ENCODE measurements at regions not wholly inside any gene's neighbourhood (a gene's known extent, or its start where the extent isn't known, plus 50 kb on each side); places are given as distances from the start of the nearest gene placed in this dataset.
"Not testable (repeated sequence)": the region's sequence is repeated elsewhere in the genome, so short reads cannot be mapped to it uniquely, and the experiment has no call there.

- ATAC-seq (ENCODE audit: low FRiP score) (no peak), DNase-seq (no peak)
- Histone ChIP-seq H3K4me3 (ENCODE audit: low read length in 2 of 2) (peak overlapping the region in 1 of 2 donors; percentile 51), H3K4me1 (ENCODE audit: control insufficient read depth in 1 of 2, insufficient read depth in 2 of 2, low read length in 2 of 2) (peaks cover 2 to 6% of the 10 kb centered on the region in 2 donors), H3K9me3 (ENCODE audit: control insufficient read depth, low read length) (no peaks in the 10 kb centered on the region), H3K27me3 (ENCODE audit: control insufficient read depth in 1 of 2, insufficient read depth in 2 of 2, low read length in 1 of 2) (no peaks in the 10 kb centered on the region), H3K27ac (ENCODE audit: low read depth in 1 of 2, low read length in 2 of 2) (no peak overlapping the region), H3K36me3 (ENCODE audit: control insufficient read depth in 1 of 2, insufficient read depth in 2 of 2, low read length in 1 of 2) (peaks cover 0 to 2% of the 10 kb centered on the region in 2 donors)
- intact Hi-C loops (cut with DNase I), result no loop called here
- WGBS, 2 donors, result 80 to 82% methylated on average over 1 of the region's 1 CpG
These were observed 177.3 kb upstream of the ADAMTSL1 start for GRCh38 chr9:18296702-18297055.

DNA sequence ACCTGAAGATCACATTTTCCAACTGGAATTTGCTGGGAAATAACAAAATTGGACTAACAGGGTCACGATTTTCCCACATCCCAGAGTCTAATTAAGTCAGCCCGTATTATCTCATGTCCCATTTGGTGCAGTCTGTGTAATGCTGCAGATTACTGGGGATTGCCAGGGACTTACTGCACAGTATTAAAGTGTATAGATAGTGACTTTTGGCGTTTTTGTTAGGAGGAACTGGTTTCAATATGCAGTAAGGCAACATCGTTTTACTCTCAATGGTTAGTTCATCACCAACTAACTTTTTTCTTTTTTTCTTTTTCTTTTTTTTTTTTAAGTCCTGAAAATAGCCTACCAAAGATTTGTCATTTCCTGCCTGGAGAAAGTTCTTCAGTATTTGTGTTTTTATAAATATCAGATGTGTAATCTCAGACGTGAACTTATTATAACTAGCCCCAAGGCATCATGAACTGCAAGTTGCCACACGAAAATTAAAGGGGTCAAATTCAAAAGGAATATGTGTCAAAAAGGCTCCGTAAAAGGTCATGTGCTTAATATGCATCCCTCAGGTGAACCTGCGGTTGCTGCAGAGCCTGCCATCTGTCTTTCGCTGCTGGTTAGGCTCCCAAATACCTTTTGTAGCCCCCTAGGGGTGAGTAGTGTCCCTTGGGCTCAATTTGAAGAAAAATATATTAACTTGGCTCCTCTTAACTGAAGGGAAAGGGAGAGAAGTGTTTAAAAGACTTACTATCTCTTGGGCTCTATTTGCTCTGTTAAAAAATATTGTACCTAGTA, 176.7 kb upstream of the ADAMTSL1 start:
- WGBS, 2 donors, result 13 to 14% methylated on average over 9 of the region's 9 CpGs
- Histone ChIP-seq H3K27me3 (ENCODE audit: control insufficient read depth in 1 of 2, insufficient read depth in 2 of 2, low read length in 1 of 2) (no peaks in the 10 kb centered on the region), H3K36me3 (ENCODE audit: control insufficient read depth in 1 of 2, insufficient read depth in 2 of 2, low read length in 1 of 2) (no peaks in the 10 kb centered on the region), H3K27ac (ENCODE audit: low read depth in 1 of 2, low read length in 2 of 2) (peak overlapping the region in 1 of 2 donors; percentile 9), H3K4me1 (ENCODE audit: control insufficient read depth in 1 of 2, insufficient read depth in 2 of 2, low read length in 2 of 2) (peaks cover 2 to 6% of the 10 kb centered on the region in 2 donors), H3K9me3 (ENCODE audit: control insufficient read depth, low read length) (no peaks in the 10 kb centered on the region), H3K4me3 (ENCODE audit: low read length in 2 of 2) (peak overlapping the region; percentile 32 to 51)
- DNase-seq (no peak), ATAC-seq (ENCODE audit: low FRiP score) (peak; percentile 68)
- intact Hi-C loops (cut with DNase I), result no loop called here

DNA sequence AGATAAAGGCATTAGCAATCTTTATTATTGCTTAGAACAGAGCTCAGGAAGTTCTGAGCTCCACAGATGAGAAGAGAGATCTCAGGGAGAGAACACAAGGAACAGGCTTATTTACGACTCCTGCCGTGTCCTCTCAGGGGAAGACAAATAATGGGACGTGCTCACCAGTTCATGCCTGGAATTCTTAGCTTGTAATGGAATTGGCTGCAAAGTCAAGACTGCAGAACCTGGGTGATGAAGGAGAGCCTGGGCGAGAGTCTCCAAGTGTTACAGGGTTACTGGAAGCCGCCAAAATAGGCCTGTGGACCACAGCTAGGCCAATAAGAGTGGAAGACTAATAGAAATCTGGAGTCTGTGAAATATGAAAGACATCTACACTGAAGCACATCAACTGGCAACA, 174.5 kb upstream of the ADAMTSL1 start:
- DNase-seq (no peak), ATAC-seq (ENCODE audit: low FRiP score) (no peak)
- Histone ChIP-seq H3K27me3 (ENCODE audit: control insufficient read depth in 1 of 2, insufficient read depth in 2 of 2, low read length in 1 of 2) (no peaks in the 10 kb centered on the region), H3K4me3 (ENCODE audit: low read length in 2 of 2) (no peak overlapping the region), H3K9me3 (ENCODE audit: control insufficient read depth, low read length) (no peaks in the 10 kb centered on the region), H3K36me3 (ENCODE audit: control insufficient read depth in 1 of 2, insufficient read depth in 2 of 2, low read length in 1 of 2) (no peaks in the 10 kb centered on the region), H3K4me1 (ENCODE audit: control insufficient read depth in 1 of 2, insufficient read depth in 2 of 2, low read length in 2 of 2) (peaks cover 2 to 6% of the 10 kb centered on the region in 2 donors), H3K27ac (ENCODE audit: low read depth in 1 of 2, low read length in 2 of 2) (no peak overlapping the region)
- intact Hi-C loops (cut with DNase I), result no loop called here
- WGBS, 2 donors, result 82 to 92% methylated on average over 5 of the region's 5 CpGs

DNA sequence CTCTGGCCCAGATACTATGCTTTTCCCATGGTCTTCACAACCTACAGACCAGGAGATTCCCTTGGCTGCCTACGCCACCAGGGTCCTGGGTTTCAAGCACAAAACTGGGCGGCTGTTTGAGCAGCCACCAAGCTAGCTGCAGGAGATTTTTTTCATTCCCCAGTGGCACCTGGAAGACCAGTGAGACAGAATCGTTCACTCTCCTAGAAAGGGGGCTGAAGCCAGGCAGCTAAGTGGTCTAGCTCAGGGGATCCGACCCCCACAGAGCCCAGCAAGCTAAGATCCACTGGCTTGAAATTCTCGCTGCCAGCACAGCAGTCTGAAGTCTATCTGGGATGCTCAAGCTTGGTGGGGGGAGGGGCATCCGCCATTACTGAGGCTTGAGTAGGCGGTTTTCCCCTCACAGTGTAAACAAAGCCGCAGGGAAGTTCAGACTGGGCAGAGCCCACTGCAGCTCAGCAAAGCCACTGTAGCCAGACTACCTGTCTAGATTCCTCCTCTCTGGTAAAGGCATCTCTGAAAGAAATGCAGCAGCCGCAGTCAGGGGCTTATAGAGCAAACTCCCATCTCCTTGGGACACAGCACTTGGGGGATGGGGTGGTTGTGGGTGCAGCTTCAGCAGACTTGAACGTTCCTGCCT, 168.7 kb upstream of the ADAMTSL1 start:
- H3K27me3 ChIP-seq (ENCODE audit: control insufficient read depth in 1 of 2, insufficient read depth in 2 of 2, low read length in 1 of 2); H3K36me3 ChIP-seq (ENCODE audit: control insufficient read depth in 1 of 2, insufficient read depth in 2 of 2, low read length in 1 of 2); H3K4me3 ChIP-seq (ENCODE audit: low read length in 2 of 2); H3K4me1 ChIP-seq (ENCODE audit: control insufficient read depth in 1 of 2, insufficient read depth in 2 of 2, low read length in 2 of 2); intact Hi-C loops (cut with DNase I); DNase-seq; ATAC-seq (ENCODE audit: low FRiP score); H3K27ac ChIP-seq (ENCODE audit: low read depth in 1 of 2, low read length in 2 of 2); H3K9me3 ChIP-seq (ENCODE audit: control insufficient read depth, low read length): not testable (repeated sequence)
- WGBS, 2 donors, result 70% methylated on average over 10 of the region's 10 CpGs

DNA sequence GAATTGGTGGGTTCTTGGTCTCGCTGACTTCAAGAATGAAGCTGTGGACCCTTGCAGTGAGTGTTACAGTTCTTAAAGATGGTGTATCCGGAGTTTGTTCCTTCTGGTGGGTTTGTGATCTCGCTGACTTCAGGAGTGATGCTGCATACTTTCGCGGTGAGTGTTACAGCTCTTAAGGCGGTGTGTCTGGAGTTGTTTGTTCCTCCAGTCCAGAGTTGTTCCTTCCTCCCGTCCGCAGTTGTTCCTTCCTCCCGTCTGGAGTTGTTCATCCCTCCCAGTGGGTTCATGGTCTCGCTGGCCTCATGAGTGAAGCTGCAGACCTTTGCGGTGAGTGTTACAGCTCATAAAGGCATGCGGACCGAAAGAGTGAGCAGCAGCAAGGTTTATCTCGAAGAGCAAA, 159.6 kb upstream of the ADAMTSL1 start:
- 87 to 92% methylated on average over 14 of the region's 14 CpGs for WGBS, 2 donors
- H3K4me3 ChIP-seq (ENCODE audit: low read length in 2 of 2), result no peak overlapping the region
- H3K27ac ChIP-seq (ENCODE audit: low read depth in 1 of 2, low read length in 2 of 2), result no peak overlapping the region
- H3K27me3 ChIP-seq (ENCODE audit: control insufficient read depth in 1 of 2, insufficient read depth in 2 of 2, low read length in 1 of 2), result no peaks in the 10 kb centered on the region
- H3K4me1 ChIP-seq (ENCODE audit: control insufficient read depth in 1 of 2, insufficient read depth in 2 of 2, low read length in 2 of 2), result no peaks in the 10 kb centered on the region
- H3K36me3 ChIP-seq (ENCODE audit: control insufficient read depth in 1 of 2, insufficient read depth in 2 of 2, low read length in 1 of 2), result no peaks in the 10 kb centered on the region
- DNase-seq (no peak), ATAC-seq (ENCODE audit: low FRiP score) (no peak)
- intact Hi-C loops (cut with DNase I), result no loop called here
- H3K9me3 ChIP-seq (ENCODE audit: control insufficient read depth, low read length), result no peaks in the 10 kb centered on the region

GRCh38 chr9:18317896-18318295, 156.1 kb upstream of the ADAMTSL1 start:
- H3K27ac ChIP-seq (ENCODE audit: low read depth in 1 of 2, low read length in 2 of 2), result no peak overlapping the region
- DNase-seq (no peak), ATAC-seq (ENCODE audit: low FRiP score) (no peak)
- H3K4me1 ChIP-seq (ENCODE audit: control insufficient read depth in 1 of 2, insufficient read depth in 2 of 2, low read length in 2 of 2), result no peaks in the 10 kb centered on the region
- H3K9me3 ChIP-seq (ENCODE audit: control insufficient read depth, low read length), result no peaks in the 10 kb centered on the region
- no peaks in the 10 kb centered on the region for H3K27me3 ChIP-seq (ENCODE audit: control insufficient read depth in 1 of 2, insufficient read depth in 2 of 2, low read length in 1 of 2)
- no peak overlapping the region for H3K4me3 ChIP-seq (ENCODE audit: low read length in 2 of 2)
- 94 to 95% methylated on average over 1 of the region's 1 CpG for WGBS, 2 donors
- intact Hi-C loops (cut with DNase I), result no loop called here
- H3K36me3 ChIP-seq (ENCODE audit: control insufficient read depth in 1 of 2, insufficient read depth in 2 of 2, low read length in 1 of 2), result no peaks in the 10 kb centered on the region

- DNase-seq (no peak), ATAC-seq (ENCODE audit: low FRiP score) (no peak)
- intact Hi-C loops (cut with DNase I), result no loop called here
- H3K4me1 ChIP-seq (ENCODE audit: control insufficient read depth in 1 of 2, insufficient read depth in 2 of 2, low read length in 2 of 2), result no peaks in the 10 kb centered on the region
- H3K9me3 ChIP-seq (ENCODE audit: control insufficient read depth, low read length), result no peaks in the 10 kb centered on the region
- H3K27ac ChIP-seq (ENCODE audit: low read depth in 1 of 2, low read length in 2 of 2), result no peak overlapping the region
- H3K36me3 ChIP-seq (ENCODE audit: control insufficient read depth in 1 of 2, insufficient read depth in 2 of 2, low read length in 1 of 2), result no peaks in the 10 kb centered on the region
- H3K4me3 ChIP-seq (ENCODE audit: low read length in 2 of 2), result no peak overlapping the region
- WGBS, 2 donors, result 58 to 61% methylated on average over 2 of the region's 2 CpGs
- H3K27me3 ChIP-seq (ENCODE audit: control insufficient read depth in 1 of 2, insufficient read depth in 2 of 2, low read length in 1 of 2), result no peaks in the 10 kb centered on the region
These were observed 154.0 kb upstream of the ADAMTSL1 start for GRCh38 chr9:18319918-18320445.

DNA sequence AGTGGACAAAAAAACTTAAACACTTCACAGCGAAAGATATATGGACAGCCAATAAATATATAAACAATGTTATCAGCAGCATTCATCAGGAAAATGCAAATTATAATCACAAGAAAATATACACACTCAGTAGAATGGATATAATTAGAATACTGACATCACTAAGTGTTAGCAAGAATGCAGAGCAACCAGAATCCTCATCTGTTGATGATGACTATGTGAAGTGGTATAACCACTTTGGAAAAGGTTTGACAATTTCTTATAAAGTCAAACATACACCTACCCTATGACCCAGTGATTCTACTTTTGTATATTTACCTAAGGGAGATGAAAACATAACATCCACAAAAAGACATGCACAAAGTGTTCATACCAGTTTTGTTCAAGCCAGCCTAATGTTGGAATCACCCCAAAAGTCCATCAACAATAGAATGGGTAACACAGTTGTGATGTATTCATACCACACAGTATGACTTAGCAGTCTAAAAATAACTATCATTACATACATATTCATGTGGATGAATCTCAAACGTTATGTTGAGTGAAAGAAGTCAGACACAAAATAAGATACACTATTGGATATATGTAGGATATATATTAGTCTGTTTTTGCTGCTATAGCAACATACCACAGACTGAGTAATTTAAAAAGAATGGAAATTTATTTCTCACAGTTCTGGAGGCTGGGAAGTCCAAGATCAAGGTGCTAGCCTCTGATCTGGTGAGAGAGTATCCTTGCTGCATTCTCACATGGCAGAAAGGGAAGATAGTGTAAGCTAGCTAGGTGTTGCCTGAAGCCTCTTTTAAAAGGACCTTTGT, 148.8 kb upstream of the ADAMTSL1 start:
- no peaks in the 10 kb centered on the region for H3K27me3 ChIP-seq (ENCODE audit: control insufficient read depth in 1 of 2, insufficient read depth in 2 of 2, low read length in 1 of 2)
- H3K9me3 ChIP-seq (ENCODE audit: control insufficient read depth, low read length), result no peaks in the 10 kb centered on the region
- no peak overlapping the region for H3K4me3 ChIP-seq (ENCODE audit: low read length in 2 of 2)
- H3K4me1 ChIP-seq (ENCODE audit: control insufficient read depth in 1 of 2, insufficient read depth in 2 of 2, low read length in 2 of 2), result no peaks in the 10 kb centered on the region
- WGBS, 2 donors, result 71 to 73% methylated on average over 2 of the region's 2 CpGs
- ATAC-seq (ENCODE audit: low FRiP score), result no peak
- no peak overlapping the region for H3K27ac ChIP-seq (ENCODE audit: low read depth in 1 of 2, low read length in 2 of 2)
- H3K36me3 ChIP-seq (ENCODE audit: control insufficient read depth in 1 of 2, insufficient read depth in 2 of 2, low read length in 1 of 2), result no peaks in the 10 kb centered on the region
- intact Hi-C loops (cut with DNase I), result no loop called here
- no peak for DNase-seq
